Coronary artery (tissue), 2 donors: ENCODE measurements at regions not wholly inside any gene's neighbourhood (a gene's known extent, or its start where the extent isn't known, plus 50 kb on each side); places are given as distances from the start of the nearest gene placed in this dataset.

Experiments used
- DNase-seq: peaks from one replicate; pipeline ENCODE4 v3.0.0-alpha.2; 2017; ENCODE audit warnings: low spot score
- H3K27ac ChIP-seq, 2 donors: fragments of 200-600 bp; sonication (generic); one replicate each; pipeline ENCODE4 v1.5.1; 2016 to 2019
- H3K4me3 ChIP-seq: fragments of 200-600 bp; sonication (generic); 2 replicates; pipeline ENCODE4 v1.5.1; 2016; ENCODE audit warnings: mild to moderate bottlenecking, moderate library complexity
- TF ChIP-seq, protein P1 (sequence below): fragments of 200-600 bp; sonication (generic); IDR thresholded peaks from one replicate; pipeline ENCODE4 v1.5.1; 2019; ENCODE audit warnings: antibody characterized with exemption

DNA sequence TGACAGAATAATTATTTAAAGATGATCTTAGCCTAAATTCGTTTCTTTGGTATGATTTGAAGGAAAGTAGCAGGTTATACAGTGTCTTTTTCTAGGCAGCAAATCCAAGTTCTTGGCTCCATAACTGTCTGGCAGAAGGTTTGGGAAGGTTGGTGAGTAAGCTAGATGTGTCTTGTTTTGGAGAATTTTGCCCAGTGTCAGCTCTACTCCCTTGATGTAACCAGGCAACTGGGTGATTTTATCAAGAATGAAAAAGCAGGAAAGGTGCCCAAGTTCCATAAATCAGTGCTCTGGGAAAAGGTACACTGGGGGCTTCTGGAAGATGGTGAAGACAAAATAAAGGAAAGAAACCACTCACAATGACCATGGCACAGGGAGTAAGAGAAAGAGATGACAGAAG lies 71.5 kb upstream of the USP47 start:
- no peak overlapping the region for H3K27ac ChIP-seq
- TF ChIP-seq, protein P1, sequence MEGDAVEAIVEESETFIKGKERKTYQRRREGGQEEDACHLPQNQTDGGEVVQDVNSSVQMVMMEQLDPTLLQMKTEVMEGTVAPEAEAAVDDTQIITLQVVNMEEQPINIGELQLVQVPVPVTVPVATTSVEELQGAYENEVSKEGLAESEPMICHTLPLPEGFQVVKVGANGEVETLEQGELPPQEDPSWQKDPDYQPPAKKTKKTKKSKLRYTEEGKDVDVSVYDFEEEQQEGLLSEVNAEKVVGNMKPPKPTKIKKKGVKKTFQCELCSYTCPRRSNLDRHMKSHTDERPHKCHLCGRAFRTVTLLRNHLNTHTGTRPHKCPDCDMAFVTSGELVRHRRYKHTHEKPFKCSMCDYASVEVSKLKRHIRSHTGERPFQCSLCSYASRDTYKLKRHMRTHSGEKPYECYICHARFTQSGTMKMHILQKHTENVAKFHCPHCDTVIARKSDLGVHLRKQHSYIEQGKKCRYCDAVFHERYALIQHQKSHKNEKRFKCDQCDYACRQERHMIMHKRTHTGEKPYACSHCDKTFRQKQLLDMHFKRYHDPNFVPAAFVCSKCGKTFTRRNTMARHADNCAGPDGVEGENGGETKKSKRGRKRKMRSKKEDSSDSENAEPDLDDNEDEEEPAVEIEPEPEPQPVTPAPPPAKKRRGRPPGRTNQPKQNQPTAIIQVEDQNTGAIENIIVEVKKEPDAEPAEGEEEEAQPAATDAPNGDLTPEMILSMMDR = no peak
- no peak overlapping the region for H3K4me3 ChIP-seq
- no peak for DNase-seq

- Histone ChIP-seq H3K4me3 (no peak overlapping the region), H3K27ac (no peak overlapping the region)
- no peak for DNase-seq
- TF ChIP-seq, protein P1 = no peak
Measured at GRCh38 chr11:11769782-11770181, 72.0 kb upstream of the USP47 start.

GRCh38 chr11:11769362-11769761 lies 72.4 kb upstream of the USP47 start:
- Histone ChIP-seq H3K27ac (no peak overlapping the region), H3K4me3 (no peak overlapping the region)
- TF ChIP-seq, protein P1 = no peak
- DNase-seq = no peak

DNA sequence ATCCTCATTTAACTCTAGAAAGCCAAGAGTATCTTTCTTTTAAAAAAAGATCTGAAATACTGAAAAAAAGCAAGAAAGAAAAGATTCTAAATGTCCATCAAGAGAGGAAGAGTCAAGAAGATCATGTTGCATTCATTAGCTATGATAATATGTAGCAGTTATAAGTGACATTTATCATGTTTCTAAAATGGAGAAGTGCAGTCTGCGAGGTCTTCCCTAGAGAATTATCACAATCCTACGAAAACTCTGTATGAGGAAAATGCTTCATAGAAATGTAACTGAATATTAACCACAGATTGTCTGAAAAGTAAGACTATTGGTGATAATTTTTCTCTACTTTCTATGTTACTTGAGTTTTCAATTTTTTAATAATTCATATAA lies 77.4 kb upstream of the USP47 start:
- TF ChIP-seq, protein P1 = no peak
- no peak for DNase-seq
- Histone ChIP-seq H3K27ac (no peak overlapping the region), H3K4me3 (no peak overlapping the region)

- TF ChIP-seq, protein P1 = no peak
- DNase-seq = no peak
- no peak overlapping the region for H3K27ac ChIP-seq
- no peak overlapping the region for H3K4me3 ChIP-seq
Measured at GRCh38 chr11:11763796-11764422, 77.9 kb upstream of the USP47 start.

DNA sequence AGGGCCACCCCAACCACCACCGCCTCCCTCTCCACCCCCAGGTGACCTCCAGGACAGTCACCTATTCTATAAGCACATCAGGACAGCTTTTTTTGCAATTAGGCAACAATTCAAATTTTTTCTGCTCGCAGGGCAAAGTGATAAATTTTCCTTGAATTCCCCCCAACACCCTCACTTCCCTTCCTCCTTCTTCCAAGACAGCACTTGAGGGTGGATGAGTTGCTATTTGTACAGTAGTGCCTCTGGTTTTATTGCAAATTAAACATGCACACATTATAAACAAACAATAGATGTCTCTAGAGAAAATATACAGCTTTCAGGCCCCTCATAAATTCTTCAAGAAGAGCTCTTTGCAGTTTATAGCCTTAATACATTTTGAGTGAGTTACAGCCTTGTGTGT lies 80.9 kb upstream of the USP47 start:
- TF ChIP-seq, protein P1 = no peak

DNA sequence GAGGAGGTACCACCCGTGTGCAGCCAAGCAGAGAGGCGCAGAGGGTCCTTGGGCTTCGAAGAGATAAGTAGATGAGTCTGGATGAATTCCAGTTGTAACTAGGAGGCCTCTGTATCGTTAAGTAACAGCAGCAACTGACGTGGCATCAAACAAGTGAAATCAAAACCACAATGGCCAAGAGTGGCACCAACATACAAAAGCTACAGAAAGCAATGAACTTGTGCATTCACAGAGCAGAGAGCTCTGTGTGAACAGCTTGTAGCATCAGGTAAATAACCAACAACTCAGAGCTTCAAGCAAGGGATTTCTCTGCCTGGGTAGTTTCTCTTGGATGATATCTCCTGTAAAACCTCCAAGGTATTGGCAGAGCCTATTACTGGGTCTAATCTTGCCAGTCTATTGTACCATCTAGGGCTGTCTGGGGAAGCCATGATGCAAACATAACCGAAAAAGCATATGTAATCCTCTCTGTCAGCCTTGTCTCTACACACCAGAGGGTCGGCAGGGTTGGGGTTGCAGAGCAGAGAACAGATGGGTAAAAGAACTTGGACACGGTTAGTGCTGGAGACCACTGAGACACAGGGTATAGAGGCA lies 83.1 kb upstream of the USP47 start:
- DNase-seq = no peak
- H3K4me3 ChIP-seq = no peak overlapping the region
- no peak overlapping the region for H3K27ac ChIP-seq
- TF ChIP-seq, protein P1 = no peak

More for the DNA sequence above, 80.9 kb upstream of the USP47 start:
- DNase-seq = no peak
- no peak overlapping the region for H3K4me3 ChIP-seq
- no peak overlapping the region for H3K27ac ChIP-seq
